NCI-H1417 (cell line): ENCODE measurements at regions not wholly inside any gene's neighbourhood (a gene's known extent, or its start where the extent isn't known, plus 50 kb on each side); places are given as distances from the start of the nearest gene placed in this dataset.
"Not testable (repeated sequence)": the region's sequence is repeated elsewhere in the genome, so short reads cannot be mapped to it uniquely, and the experiment has no call there.

Experiments
- DNase-seq, 3 experiments: peaks; one replicate each; lab custom pipeline; 2025; lab: John Stamatoyannopoulos, UW

DNA sequence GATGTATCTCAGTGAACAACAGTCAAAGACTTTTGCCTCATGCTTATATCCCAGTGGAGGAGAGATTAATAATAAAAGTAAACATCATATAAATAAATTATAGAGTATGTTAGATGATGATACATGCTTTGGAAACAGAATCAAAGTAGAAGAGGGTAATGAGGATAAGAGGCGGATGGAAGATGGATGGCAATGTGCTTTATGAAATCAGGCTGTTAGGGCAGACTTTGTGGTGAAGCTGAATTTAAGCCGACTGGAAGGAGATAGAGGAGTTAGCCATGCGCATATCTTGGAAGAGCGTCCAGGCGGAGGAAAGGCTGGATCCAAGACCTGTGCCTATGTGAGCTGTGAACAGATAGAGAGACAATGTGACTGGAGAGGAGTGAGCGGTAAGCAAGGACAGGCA is 74.9 kb upstream of the GUCY1A1 start:
- no peak for DNase-seq

DNA sequence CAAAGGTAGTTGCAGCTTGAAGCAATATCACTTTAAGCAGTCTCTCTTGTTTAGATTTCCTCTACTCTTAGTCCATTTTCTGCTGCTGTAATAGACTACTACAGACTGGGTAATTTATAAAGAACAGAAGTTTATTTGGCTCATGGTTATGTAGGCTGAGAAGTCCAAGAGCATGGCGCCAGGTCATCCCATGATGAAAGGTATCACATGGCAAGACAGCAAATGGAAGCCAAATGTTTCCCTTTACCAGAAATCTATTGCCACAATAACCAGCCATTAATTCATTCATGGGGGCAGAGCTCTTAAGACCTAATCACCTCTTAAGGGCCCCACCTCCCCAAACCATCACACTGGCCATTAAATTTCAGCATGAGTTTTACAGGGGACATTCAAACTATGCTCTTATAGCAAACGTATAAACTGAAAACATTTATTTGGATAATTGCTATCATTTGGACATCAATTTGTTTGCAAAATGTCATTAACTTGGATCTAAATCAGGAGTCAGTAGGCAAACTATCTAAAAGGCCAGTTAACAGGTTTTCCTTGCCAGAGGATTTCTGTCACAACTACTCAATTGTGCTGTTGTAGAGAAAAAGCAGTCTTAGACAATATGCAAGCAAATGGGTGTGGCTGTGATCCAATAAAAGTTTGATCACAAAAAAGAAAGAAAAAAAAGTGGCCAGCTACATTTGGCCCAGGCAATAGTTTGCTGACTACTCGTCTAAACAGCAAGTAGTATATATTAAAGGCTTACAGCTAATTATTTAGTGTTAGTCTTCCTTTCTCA is 75.7 kb upstream of the GUCY1A1 start:
- DNase-seq: no peak

GRCh38 chr4:155588437-155588836 is 78.2 kb upstream of the GUCY1A1 start:
- DNase-seq: no peak

DNA sequence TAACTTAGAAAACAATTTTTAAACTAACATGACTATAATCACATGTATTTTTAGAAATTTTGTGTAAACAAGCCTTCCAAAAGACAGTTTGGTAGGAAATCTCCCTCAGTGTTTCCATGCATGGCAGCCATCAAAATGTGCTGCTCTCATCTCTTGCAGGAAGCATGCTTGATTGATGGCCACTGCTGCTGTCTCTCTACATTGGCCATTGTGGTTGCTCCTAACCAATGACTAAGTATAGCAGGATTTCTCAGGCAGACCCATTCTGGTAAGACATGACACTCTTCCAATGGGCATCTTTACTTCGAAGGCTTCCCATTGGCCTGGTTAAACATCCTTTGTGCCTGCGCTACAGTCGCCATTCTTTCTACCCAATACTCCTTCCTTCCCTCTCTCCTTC is 78.9 kb upstream of the GUCY1A1 start:
- no peak for DNase-seq

- DNase-seq: peak in 2 of 3 experiments; percentile 49 to 83
These were observed 83.6 kb upstream of the GUCY1A1 start for GRCh38 chr4:155582971-155583437.

DNA sequence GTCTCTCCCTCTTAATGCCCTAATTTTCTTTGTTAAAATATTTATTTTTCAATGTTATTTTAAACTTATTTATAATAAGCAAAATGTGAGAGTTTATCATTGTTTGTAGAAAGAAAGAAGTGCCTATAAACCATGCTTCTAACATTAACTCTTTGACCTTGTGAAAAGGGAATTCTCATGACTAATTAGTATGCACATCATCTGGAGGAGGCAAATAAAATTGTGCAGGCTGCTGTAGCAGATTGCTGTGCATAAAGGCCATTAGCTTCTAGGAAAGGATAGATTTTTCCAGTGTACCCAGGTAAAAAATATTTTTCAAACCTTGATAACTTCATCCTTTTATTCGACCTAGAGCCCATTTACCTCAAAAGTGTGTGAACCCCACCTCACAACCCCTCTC is 84.6 kb upstream of the GUCY1A1 start:
- no peak for DNase-seq

GRCh38 chr4:155578726-155579370 is 87.8 kb upstream of the GUCY1A1 start:
- no peak for DNase-seq

GRCh38 chr4:155578219-155578618 is 88.4 kb upstream of the GUCY1A1 start:
- no peak for DNase-seq

GRCh38 chr4:155574329-155574728 is 92.3 kb upstream of the GUCY1A1 start:
- DNase-seq: not testable (repeated sequence)

DNA sequence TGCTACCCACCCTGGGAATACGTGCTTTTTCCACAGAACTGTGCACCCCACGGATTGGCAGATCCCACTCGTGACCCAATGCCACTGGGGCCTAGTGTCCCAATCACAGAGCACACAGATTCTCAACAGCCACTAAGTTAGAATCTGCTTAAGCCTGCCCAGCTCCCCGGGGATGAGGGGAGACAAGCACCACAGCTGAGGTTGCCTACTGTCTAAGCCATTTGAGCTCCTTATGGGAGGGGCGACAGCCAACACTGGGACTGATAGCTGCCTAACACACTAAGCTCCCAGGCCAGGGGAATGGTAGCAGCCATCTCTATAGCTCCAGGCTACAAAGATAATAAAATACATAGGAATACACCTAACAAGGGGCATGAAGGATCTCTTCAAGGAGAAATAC is 93.5 kb upstream of the GUCY1A1 start:
- no peak for DNase-seq

- no peak for DNase-seq
These were observed 94.4 kb upstream of the GUCY1A1 start for GRCh38 chr4:155572106-155572703.

DNA sequence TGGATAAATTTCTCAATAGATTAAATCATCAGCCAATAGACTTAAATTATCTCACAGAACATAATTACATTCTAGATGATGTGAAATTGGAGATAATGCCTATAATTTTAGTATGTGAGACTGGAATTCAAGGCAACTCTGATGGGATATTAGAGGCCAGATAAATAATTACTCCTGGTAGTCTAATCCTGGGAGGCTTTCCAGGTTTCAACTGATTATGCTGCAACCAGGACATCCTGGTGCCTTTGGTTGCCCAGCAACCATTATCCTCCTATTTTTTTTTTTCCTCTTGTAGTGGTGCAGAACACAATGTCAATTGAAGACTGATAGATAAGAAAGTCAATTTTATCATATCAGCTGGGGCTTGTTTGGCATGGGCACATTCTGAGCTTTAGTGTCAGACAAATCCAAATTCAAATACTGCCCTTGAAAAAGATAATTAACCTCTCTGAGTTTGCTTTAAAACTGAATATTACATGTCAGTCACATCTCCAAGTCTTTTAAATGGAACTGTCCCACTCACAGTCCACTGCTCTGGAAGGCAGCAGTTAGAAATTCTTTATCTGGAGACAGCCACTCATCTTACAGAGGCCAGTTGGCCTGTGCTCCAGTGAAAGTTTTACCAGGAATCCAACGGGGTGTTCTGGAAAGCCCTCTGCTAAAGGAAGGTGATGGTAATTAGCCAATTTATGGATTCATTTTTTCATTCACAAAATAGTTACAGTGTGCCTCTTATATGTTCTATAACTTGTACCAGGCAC is 95.3 kb upstream of the GUCY1A1 start:
- peak in 1 of 3 experiments; percentile 42 for DNase-seq

- no peak for DNase-seq
These were observed 96.0 kb upstream of the GUCY1A1 start for GRCh38 chr4:155570661-155571060.

DNA sequence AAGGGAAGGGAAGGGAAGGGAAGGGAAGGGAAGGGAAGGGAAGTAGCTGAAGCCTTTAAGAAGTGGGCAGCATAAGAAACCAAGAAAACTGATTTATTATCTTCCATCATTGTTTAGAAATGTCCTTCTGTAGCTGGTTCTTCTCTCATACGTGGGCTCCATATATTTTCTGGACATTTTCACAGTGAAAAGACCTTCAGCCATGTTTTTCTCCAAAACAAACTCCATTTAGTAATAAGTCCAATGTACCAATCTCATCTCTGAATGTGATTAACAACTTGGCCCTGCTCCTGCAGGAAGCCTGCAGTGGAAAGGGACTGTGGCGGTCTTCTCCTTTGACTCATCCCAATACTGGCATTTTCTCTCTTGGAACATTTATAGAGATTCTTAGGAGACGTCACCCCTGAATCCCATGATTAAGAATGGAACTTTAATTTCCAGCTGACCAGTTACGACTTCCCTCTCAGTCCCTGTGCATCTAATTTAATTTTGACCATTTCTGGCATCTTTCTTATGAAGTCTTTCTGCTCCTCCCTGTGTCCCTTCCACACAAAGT is 96.6 kb upstream of the GUCY1A1 start:
- DNase-seq: no peak

DNA sequence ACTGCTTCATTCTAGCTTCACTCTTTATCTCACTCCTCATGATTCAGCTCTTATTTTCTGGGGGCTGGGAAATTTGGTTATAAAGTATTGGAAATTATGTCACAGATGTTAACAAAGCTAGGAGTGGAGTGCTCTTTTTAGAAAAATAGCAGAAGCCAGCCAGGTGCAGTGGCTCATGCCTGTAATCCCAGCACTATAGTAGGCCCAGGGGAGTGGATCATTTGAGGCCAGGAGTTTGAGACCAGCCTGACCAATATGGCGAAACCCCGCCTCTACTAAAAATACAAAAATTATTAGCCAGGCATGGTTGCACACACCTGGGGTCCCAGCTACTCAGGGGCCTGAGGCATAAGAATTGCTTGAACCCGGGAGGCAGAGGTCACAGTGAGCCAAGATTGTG is 97.2 kb upstream of the GUCY1A1 start:
- DNase-seq: no peak

- DNase-seq: peak in 1 of 3 experiments; percentile 12
These were observed 97.9 kb upstream of the GUCY1A1 start for GRCh38 chr4:155568641-155569220.

GRCh38 chr4:155566354-155566753 is 100.3 kb upstream of the GUCY1A1 start:
- DNase-seq: no peak

GRCh38 chr4:155565776-155566175 is 100.9 kb upstream of the GUCY1A1 start:
- no peak for DNase-seq

- peak in 1 of 3 experiments; percentile 25 for DNase-seq
These were observed 101.3 kb upstream of the GUCY1A1 start for GRCh38 chr4:155565330-155565729.

- no peak for DNase-seq
These were observed 101.8 kb upstream of the GUCY1A1 start for GRCh38 chr4:155564880-155565279.

DNA sequence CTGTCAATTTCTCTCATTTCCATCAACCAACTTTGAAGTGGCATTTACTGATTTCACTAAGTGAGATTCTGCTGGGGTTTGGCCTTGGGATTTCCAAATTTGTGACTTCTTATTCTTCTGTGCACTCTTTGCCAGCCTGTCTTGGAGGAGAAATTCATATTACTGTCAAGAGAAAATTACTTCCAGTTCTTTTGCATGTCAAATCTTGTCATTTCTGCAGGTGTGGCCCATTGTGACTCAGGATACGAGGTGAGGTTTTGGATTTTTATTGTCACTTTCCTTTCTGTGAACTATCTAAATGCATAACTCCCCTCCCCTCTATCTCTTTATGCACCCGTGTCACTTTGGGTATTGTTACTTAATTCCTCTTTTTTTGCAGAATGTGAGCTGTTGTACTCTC is 102.6 kb upstream of the GUCY1A1 start:
- DNase-seq: no peak

GRCh38 chr4:155559915-155560314 is 106.7 kb upstream of the GUCY1A1 start:
- DNase-seq: no peak
